Gastrocnemius medialis (tissue), 4 donors: ENCODE measurements at regions not wholly inside any gene's neighbourhood (a gene's known extent, or its start where the extent isn't known, plus 50 kb on each side); places are given as distances from the start of the nearest gene placed in this dataset.

Experiments
- POLR2A ChIP-seq, 2 donors: fragments of 450-650 bp; IDR thresholded peaks; one replicate each; pipeline ENCODE4 v1.6.1; 2017; ENCODE audit warnings: antibody characterized with exemption in 2 of 2, mild to moderate bottlenecking in 2 of 2, moderate library complexity in 2 of 2
- TF ChIP-seq, protein P1 (sequence below), 5 experiments: fragments of 450-650 bp in 3 of 5; fragments of 200-600 bp in 2 of 5; sonication (generic) in 2 of 5; IDR thresholded peaks in 4 of 5; conservative IDR thresholded peaks in 1 of 5; 1 replicate in 4 of 5; 2 replicates in 1 of 5; pipeline ENCODE4 v1.5.1; 2016 to 2019; ENCODE audit warnings: antibody characterized with exemption in 5 of 5, mild to moderate bottlenecking in 3 of 5, moderate library complexity in 3 of 5

DNA sequence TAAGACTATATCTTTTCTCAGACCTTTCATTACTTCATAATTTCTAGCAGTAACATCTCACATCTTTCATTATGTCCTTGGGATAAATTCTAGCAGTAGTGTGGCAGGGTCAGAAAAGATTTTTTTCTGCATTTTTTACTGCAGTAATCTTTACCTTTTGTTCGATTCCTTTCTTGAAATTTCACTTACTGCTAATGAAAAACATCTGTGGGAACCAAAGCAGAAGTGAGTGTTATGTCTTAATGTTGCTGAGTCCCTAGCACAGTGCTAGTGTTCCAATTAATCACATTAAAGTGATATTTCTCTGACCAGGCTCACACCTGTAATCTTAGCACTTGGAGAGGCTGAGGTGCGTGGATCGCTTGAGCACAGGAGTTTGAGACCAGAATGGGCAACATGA is 123.6 kb downstream of the EHF start:
- TF ChIP-seq, protein P1, sequence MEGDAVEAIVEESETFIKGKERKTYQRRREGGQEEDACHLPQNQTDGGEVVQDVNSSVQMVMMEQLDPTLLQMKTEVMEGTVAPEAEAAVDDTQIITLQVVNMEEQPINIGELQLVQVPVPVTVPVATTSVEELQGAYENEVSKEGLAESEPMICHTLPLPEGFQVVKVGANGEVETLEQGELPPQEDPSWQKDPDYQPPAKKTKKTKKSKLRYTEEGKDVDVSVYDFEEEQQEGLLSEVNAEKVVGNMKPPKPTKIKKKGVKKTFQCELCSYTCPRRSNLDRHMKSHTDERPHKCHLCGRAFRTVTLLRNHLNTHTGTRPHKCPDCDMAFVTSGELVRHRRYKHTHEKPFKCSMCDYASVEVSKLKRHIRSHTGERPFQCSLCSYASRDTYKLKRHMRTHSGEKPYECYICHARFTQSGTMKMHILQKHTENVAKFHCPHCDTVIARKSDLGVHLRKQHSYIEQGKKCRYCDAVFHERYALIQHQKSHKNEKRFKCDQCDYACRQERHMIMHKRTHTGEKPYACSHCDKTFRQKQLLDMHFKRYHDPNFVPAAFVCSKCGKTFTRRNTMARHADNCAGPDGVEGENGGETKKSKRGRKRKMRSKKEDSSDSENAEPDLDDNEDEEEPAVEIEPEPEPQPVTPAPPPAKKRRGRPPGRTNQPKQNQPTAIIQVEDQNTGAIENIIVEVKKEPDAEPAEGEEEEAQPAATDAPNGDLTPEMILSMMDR (IDR thresholded peaks at IDR 0.05 in 4 of 5, conservative IDR thresholded peaks at IDR 0.05 in 1 of 5): no peak
- TF ChIP-seq POLR2A (IDR thresholded peaks at IDR 0.05): no peak
